Endothelial cell of umbilical vein (primary cell): ENCODE measurements at regions not wholly inside any gene's neighbourhood (a gene's known extent, or its start where the extent isn't known, plus 50 kb on each side); places are given as distances from the start of the nearest gene placed in this dataset.

ENCODE experiments used
- CTCF ChIP-seq, 2 donors: IDR thresholded peaks; 1 replicate in 1 of 2; 2 replicates in 1 of 2; pipeline ENCODE4 v1.5.1; 2011; ENCODE audit warnings: low read length in 2 of 2, mild to moderate bottlenecking in 2 of 2, moderate library complexity in 2 of 2, control low read depth in 1 of 2, inconsistent platforms in 1 of 2, low read depth in 1 of 2; ENCODE audit not compliant: insufficient read depth in 1 of 2; ENCODE audit errors: extremely low read depth in 1 of 2
- EZH2 ChIP-seq: IDR thresholded peaks from 2 replicates; pipeline ENCODE4 v1.6.1; 2012; ENCODE audit warnings: borderline replicate concordance, low read depth, mild to moderate bottlenecking, moderate library complexity, low read length, inconsistent platforms; ENCODE audit not compliant: severe bottlenecking
- MAX ChIP-seq: IDR thresholded peaks from 2 replicates; pipeline ENCODE4 v1.6.1; 2011; ENCODE audit not compliant: insufficient read depth, insufficient read length
- MYC ChIP-seq: IDR thresholded peaks from one replicate; pipeline ENCODE4 v1.6.1; 2011; ENCODE audit warnings: mild to moderate bottlenecking, low read depth, low read length
- POLR2A ChIP-seq: IDR thresholded peaks from 2 replicates; pipeline ENCODE4 v1.6.1; 2012; ENCODE audit warnings: low read depth, mild to moderate bottlenecking, control low read depth, low read length
- POLR2AphosphoS5 ChIP-seq: IDR thresholded peaks from 2 replicates; pipeline ENCODE4 v1.6.1; 2012; ENCODE audit warnings: low read depth, mild to moderate bottlenecking, control low read depth, low read length, moderate library complexity; ENCODE audit not compliant: insufficient read depth

- TF ChIP-seq POLR2A (no peak), CTCF (IDR thresholded peaks at IDR 0.05; ENCODE audit: extremely low read depth in 1 of 2, insufficient read depth in 1 of 2, low read depth in 1 of 2, low read length in 2 of 2) (no peak), MAX (no peak), POLR2AphosphoS5 (no peak), EZH2 (no peak), MYC (no peak)
Observed at GRCh38 chr7:54882694-54883093, 123.7 kb upstream of the SEC61G start.
